AG04450 (cell line): ENCODE measurements at regions not wholly inside any gene's neighbourhood (a gene's known extent, or its start where the extent isn't known, plus 50 kb on each side); places are given as distances from the start of the nearest gene placed in this dataset.

Source experiments
- CTCF ChIA-PET: fragments of 300-600, 350-600 bp; formaldehyde crosslinking; extraction: SDS; loops from one replicate; lab custom pipeline; 2022; ENCODE audit warnings: antibody characterized with exemption, inconsistent platforms; lab: Charles Lee
- POLR2A ChIA-PET: fragments of 350-600 bp; formaldehyde crosslinking; extraction: SDS; loops from one replicate; lab custom pipeline; 2021; ENCODE audit warnings: antibody characterized with exemption, inconsistent platforms; lab: Yijun Ruan, JAX
- DNase-seq: peaks from one replicate; pipeline ENCODE4 v3.0.0-alpha.2; 2011; ENCODE audit warnings: low read depth, low spot score
- H3K27ac ChIP-seq: one replicate; pipeline ENCODE4 v1.5.1; 2012; ENCODE audit warnings: low read depth, low read length, control low read depth
- H3K27me3 ChIP-seq: one replicate; pipeline ENCODE4 v1.6.0; 2012; ENCODE audit warnings: low read length; ENCODE audit not compliant: control insufficient read depth, insufficient read depth
- H3K4me3 ChIP-seq: 2 replicates; pipeline ENCODE4 v1.5.1; 2011; ENCODE audit warnings: mild to moderate bottlenecking, low read depth, low read length, control low read depth
- H3K9me3 ChIP-seq: 2 replicates; pipeline ENCODE4 v1.5.1; 2012; ENCODE audit warnings: low read length; ENCODE audit not compliant: control insufficient read depth, insufficient read depth
- CTCF ChIP-seq: IDR thresholded peaks from 2 replicates; pipeline ENCODE4 v1.5.1; 2011; ENCODE audit warnings: low read depth, low read length, control low read depth, inconsistent platforms

GRCh38 chr11:88406876-88407275 is 69.3 kb upstream of the CTSC start:
- no peak overlapping the region for H3K27ac ChIP-seq
- DNase-seq: no peak
- POLR2A ChIA-PET: no interaction called here
- H3K4me3 ChIP-seq: no peak overlapping the region
- CTCF ChIA-PET: no interaction called here
- no peaks in the 10 kb centered on the region for H3K9me3 ChIP-seq
- no peaks in the 10 kb centered on the region for H3K27me3 ChIP-seq
- no peak for TF ChIP-seq CTCF

- Histone ChIP-seq H3K27ac (no peak overlapping the region), H3K4me3 (no peak overlapping the region), H3K27me3 (no peaks in the 10 kb centered on the region), H3K9me3 (no peaks in the 10 kb centered on the region)
- no peak for TF ChIP-seq CTCF
- CTCF ChIA-PET: no interaction called here
- DNase-seq: no peak
- POLR2A ChIA-PET: no interaction called here
These were observed 68.3 kb upstream of the CTSC start for GRCh38 chr11:88405853-88406252.

GRCh38 chr11:88404932-88405710 is 67.6 kb upstream of the CTSC start:
- POLR2A ChIA-PET: no interaction called here
- TF ChIP-seq CTCF: no peak
- Histone ChIP-seq H3K9me3 (no peaks in the 10 kb centered on the region), H3K27me3 (no peaks in the 10 kb centered on the region), H3K27ac (no peak overlapping the region), H3K4me3 (no peak overlapping the region)
- CTCF ChIA-PET: no interaction called here
- no peak for DNase-seq

- H3K9me3 ChIP-seq: no peaks in the 10 kb centered on the region
- ChIA-PET POLR2A (no interaction called here), CTCF (no interaction called here)
- no peak overlapping the region for H3K4me3 ChIP-seq
- no peak overlapping the region for H3K27ac ChIP-seq
- no peak for DNase-seq
- H3K27me3 ChIP-seq: no peaks in the 10 kb centered on the region
- no peak for TF ChIP-seq CTCF
These were observed 66.9 kb upstream of the CTSC start for GRCh38 chr11:88404391-88404790.

GRCh38 chr11:88402784-88403183 is 65.2 kb upstream of the CTSC start:
- CTCF ChIA-PET: interaction anchor here (0.9 kb wide), 1 partner anchor 141 kb away, joined by 4 read pairs; no protein-coding TSS in a partner anchor
- Histone ChIP-seq H3K9me3 (no peaks in the 10 kb centered on the region), H3K27ac (peak overlapping the region; percentile 86), H3K27me3 (no peaks in the 10 kb centered on the region), H3K4me3 (no peak overlapping the region)
- no peak for DNase-seq
- no peak for TF ChIP-seq CTCF
- POLR2A ChIA-PET: interaction anchor here (0.7 to 1.5 kb wide), 6 partner anchors 8 to 141 kb away, joined by 3 to 9 read pairs (median 4); partner anchors contain the start of gene CTSC
